OCI-LY7 (cell line): ENCODE measurements at regions not wholly inside any gene's neighbourhood (a gene's known extent, or its start where the extent isn't known, plus 50 kb on each side); places are given as distances from the start of the nearest gene placed in this dataset.

ENCODE experiments used
- BruUV-seq: library from RNA; stranded (reverse); fragments of 400-500 nt; replicated peaks from 2 replicates; lab custom pipeline; 2021; lab: Mats Ljungman, UMichigan
- CTCF ChIA-PET: fragments of 300-600 bp; sonication (Branson Sonifier 250); formaldehyde crosslinking; loops from one replicate; lab custom pipeline; 2022; ENCODE audit warnings: antibody characterized with exemption; ENCODE audit not compliant: unreplicated experiment; lab: Charles Lee
- POLR2A ChIA-PET: fragments of 300-600 bp; sonication (Branson Sonifier 250); formaldehyde crosslinking; loops from one replicate; lab custom pipeline; 2022; ENCODE audit warnings: antibody characterized with exemption; lab: Charles Lee
- DNase-seq: peaks from one replicate; pipeline ENCODE4 v3.0.0-alpha.2; 2015; ENCODE audit warnings: low spot score
- H2AFZ ChIP-seq: fragments of 200-600 bp; sonication (generic), shearing (Covaris generic); 2 replicates; pipeline ENCODE4 v1.6.1; 2014; ENCODE audit warnings: mild to moderate bottlenecking, antibody characterized with exemption, low read length, moderate library complexity
- H3K27ac ChIP-seq: fragments of 200-600 bp; sonication (generic); 2 replicates; pipeline ENCODE4 v1.5.1; 2014; ENCODE audit warnings: mixed run types, low read depth, mild to moderate bottlenecking, moderate library complexity, low read length, inconsistent platforms; ENCODE audit not compliant: poor library complexity, severe bottlenecking
- H3K36me3 ChIP-seq: fragments of 200-600 bp; sonication (generic); 2 replicates; pipeline ENCODE4 v1.6.1; 2014; ENCODE audit warnings: mild to moderate bottlenecking, antibody characterized with exemption, low read length, moderate library complexity, mixed read lengths; ENCODE audit not compliant: insufficient read depth
- H3K4me1 ChIP-seq: fragments of 200-600 bp; sonication (generic); 2 replicates; pipeline ENCODE4 v1.5.1; 2014; ENCODE audit warnings: mild to moderate bottlenecking, low read length; ENCODE audit not compliant: insufficient read depth, poor library complexity, severe bottlenecking
- H3K4me2 ChIP-seq: fragments of 200-600 bp; sonication (generic); 2 replicates; pipeline ENCODE4 v1.6.1; 2014; ENCODE audit warnings: mild to moderate bottlenecking, low read length
- H3K4me3 ChIP-seq: fragments of 200-600 bp; sonication (generic); 2 replicates; pipeline ENCODE4 v1.5.1; 2014; ENCODE audit warnings: mild to moderate bottlenecking, low read depth, low read length; ENCODE audit not compliant: poor library complexity, severe bottlenecking
- H3K79me2 ChIP-seq: fragments of 200-600 bp; sonication (generic); 2 replicates; pipeline ENCODE4 v1.6.1; 2016; ENCODE audit warnings: low read depth, mild to moderate bottlenecking, low read length, moderate library complexity, mixed read lengths; ENCODE audit not compliant: insufficient read depth
- H3K9me2 ChIP-seq: fragments of 200-600 bp; sonication (generic); 2 replicates; pipeline ENCODE4 v1.6.1; 2016; ENCODE audit warnings: mild to moderate bottlenecking, low read length, mixed read lengths; ENCODE audit not compliant: insufficient read depth
- H3K9me3 ChIP-seq: fragments of 200-600 bp; sonication (generic); 2 replicates; pipeline ENCODE4 v1.6.1; 2014; ENCODE audit warnings: mild to moderate bottlenecking, mixed run types, low read length, mixed read lengths
- H4K20me1 ChIP-seq: fragments of 200-600 bp; sonication (generic); 2 replicates; pipeline ENCODE4 v1.6.1; 2014; ENCODE audit warnings: mild to moderate bottlenecking, antibody characterized with exemption, low read length, moderate library complexity, mixed read lengths; ENCODE audit not compliant: insufficient read depth
- EZH2phosphoT487 ChIP-seq: fragments of 200-600 bp; sonication (generic); IDR thresholded peaks from 2 replicates; pipeline ENCODE4 v1.6.1; 2018; ENCODE audit warnings: low read depth, borderline replicate concordance, mild to moderate bottlenecking, mixed run types, antibody characterized with exemption, low read length, moderate library complexity, mixed read lengths
- intact Hi-C: fragments of 100-400 bp; cut with micrococcal nuclease; formaldehyde crosslinking; loops from one replicate; pipeline ENCODE4 v1.10.0; 2022; ENCODE audit not compliant: unreplicated experiment
- TF ChIP-seq, protein P1 (sequence below): fragments of 200-600 bp; sonication (generic); conservative IDR thresholded peaks from 2 replicates; pipeline ENCODE4 v1.5.1; 2014; ENCODE audit warnings: mild to moderate bottlenecking, antibody characterized with exemption, low read length, moderate library complexity, mixed read lengths

DNA sequence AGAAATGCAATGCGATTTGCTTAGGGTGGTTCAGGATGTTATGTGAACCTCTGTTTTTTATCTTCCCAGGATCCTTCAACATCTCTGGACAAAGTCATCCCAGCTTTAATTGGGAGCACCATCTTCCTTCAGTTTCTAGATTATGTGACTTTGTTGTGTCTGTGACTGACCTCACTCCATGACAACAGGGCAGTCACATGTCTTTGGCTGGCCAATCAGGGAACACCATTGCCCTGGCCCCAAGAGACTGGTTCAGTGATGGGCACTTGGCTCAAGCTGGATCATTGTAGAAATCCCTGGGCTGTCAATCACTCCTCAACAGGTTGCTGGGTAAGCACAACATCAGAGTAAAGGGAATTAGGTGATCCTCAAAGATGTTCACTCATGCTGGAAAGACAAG lies 499.7 kb downstream of the XYLT1 start:
- H3K4me1 ChIP-seq, result no peaks in the 10 kb centered on the region
- intact Hi-C loops, result no loop called here
- H3K4me3 ChIP-seq, result no peak overlapping the region
- no peak for DNase-seq
- H3K9me2 ChIP-seq, result no peaks in the 10 kb centered on the region
- H3K36me3 ChIP-seq, result no peaks in the 10 kb centered on the region
- ChIA-PET POLR2A (no interaction called here), CTCF (no interaction called here)
- BruUV-seq, result no TSS peak
- no peak overlapping the region for H3K27ac ChIP-seq
- H3K9me3 ChIP-seq, result no peaks in the 10 kb centered on the region
- TF ChIP-seq, protein P1, sequence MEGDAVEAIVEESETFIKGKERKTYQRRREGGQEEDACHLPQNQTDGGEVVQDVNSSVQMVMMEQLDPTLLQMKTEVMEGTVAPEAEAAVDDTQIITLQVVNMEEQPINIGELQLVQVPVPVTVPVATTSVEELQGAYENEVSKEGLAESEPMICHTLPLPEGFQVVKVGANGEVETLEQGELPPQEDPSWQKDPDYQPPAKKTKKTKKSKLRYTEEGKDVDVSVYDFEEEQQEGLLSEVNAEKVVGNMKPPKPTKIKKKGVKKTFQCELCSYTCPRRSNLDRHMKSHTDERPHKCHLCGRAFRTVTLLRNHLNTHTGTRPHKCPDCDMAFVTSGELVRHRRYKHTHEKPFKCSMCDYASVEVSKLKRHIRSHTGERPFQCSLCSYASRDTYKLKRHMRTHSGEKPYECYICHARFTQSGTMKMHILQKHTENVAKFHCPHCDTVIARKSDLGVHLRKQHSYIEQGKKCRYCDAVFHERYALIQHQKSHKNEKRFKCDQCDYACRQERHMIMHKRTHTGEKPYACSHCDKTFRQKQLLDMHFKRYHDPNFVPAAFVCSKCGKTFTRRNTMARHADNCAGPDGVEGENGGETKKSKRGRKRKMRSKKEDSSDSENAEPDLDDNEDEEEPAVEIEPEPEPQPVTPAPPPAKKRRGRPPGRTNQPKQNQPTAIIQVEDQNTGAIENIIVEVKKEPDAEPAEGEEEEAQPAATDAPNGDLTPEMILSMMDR, result no peak
- no peak for TF ChIP-seq EZH2phosphoT487
- H2AFZ ChIP-seq, result no peak overlapping the region
- no peaks in the 10 kb centered on the region for H4K20me1 ChIP-seq
- no peaks in the 10 kb centered on the region for H3K79me2 ChIP-seq
- no peak overlapping the region for H3K4me2 ChIP-seq

DNA sequence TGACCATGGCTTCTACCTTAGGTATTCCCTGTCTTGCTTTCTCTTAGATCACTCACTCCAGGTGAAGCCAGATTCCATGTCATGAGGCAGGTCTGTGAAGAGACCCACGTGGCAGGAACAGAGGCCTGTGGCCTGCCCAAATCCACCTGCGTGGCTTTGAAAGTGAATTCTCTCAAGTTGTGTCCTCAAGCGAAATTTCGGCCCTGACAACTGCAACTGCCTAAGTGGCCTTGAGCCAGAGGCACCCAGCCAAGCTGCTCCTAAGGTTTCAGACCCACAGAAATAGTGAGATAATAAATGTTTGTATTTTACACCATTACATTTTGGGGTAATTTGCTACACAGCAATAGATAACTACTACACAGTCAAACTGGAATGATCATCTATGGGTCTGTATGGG lies 497.9 kb downstream of the XYLT1 start:
- no peak for DNase-seq
- Histone ChIP-seq H3K27ac (no peak overlapping the region), H3K4me2 (no peak overlapping the region), H3K4me3 (no peak overlapping the region), H4K20me1 (no peaks in the 10 kb centered on the region), H3K79me2 (no peaks in the 10 kb centered on the region), H3K4me1 (no peaks in the 10 kb centered on the region), H3K36me3 (no peaks in the 10 kb centered on the region), H2AFZ (no peak overlapping the region), H3K9me2 (no peaks in the 10 kb centered on the region), H3K9me3 (no peaks in the 10 kb centered on the region)
- CTCF ChIA-PET, result no interaction called here
- POLR2A ChIA-PET, result no interaction called here
- BruUV-seq, result no TSS peak
- TF ChIP-seq, protein P1, result no peak
- TF ChIP-seq EZH2phosphoT487, result no peak
- intact Hi-C loops, result no loop called here

DNA sequence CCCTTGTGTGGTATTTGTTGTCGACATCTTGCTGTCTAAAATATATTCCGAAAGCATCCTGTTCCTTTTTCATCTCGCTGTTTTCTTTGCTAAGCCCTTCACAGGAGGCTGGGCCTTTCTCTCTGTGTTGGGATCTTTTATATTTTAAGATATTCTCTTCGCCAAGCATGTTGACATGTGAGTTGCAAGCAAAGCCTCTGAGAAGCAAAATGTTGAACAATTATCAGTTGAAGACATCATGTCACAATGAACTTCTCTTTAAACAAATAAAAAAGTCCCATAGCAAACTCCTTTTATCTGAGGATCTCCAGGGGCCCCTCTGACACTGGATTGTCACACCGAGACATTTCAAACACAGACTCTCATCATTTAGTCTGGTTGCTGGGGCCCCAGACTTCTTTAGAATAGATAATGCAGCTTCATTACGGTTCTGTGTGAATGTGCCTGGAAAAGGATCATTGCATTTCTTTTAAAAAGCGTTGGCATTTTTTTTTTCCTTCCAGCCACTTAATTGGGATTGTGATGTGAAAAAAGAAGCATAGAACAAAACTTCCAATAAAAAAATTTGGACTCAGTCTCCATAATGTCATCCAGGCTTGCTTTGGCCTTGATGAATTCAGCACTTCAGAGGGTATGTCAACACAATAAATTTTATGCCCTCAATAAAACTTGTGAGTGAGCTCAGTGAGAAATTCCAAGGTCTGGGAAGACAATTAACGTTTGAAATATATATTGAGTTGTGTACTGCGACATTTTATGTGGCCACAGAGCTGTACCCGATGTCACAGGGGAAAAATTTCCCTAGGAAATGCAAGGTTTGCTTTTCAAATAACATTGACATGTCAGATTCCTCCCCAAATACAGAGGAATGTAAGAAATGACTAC lies 496.8 kb downstream of the XYLT1 start:
- Histone ChIP-seq H3K4me3 (no peak overlapping the region), H3K4me1 (no peaks in the 10 kb centered on the region), H3K9me3 (no peaks in the 10 kb centered on the region), H3K27ac (no peak overlapping the region), H3K4me2 (no peak overlapping the region), H3K9me2 (no peaks in the 10 kb centered on the region), H3K79me2 (no peaks in the 10 kb centered on the region), H2AFZ (no peak overlapping the region), H3K36me3 (no peaks in the 10 kb centered on the region), H4K20me1 (no peaks in the 10 kb centered on the region)
- TF ChIP-seq EZH2phosphoT487, result no peak
- TF ChIP-seq, protein P1, result no peak
- no peak for DNase-seq
- BruUV-seq, result no TSS peak
- ChIA-PET POLR2A (interaction anchor here (0.6 kb wide), 1 partner anchor 777 kb away, joined by 3 read pairs; no protein-coding TSS in a partner anchor), CTCF (no interaction called here)
- intact Hi-C loops, result no loop called here
